Gastrocnemius medialis (tissue), 4 donors: ENCODE measurements at regions not wholly inside any gene's neighbourhood (a gene's known extent, or its start where the extent isn't known, plus 50 kb on each side); places are given as distances from the start of the nearest gene placed in this dataset.

ENCODE experiments used
- CTCF ChIP-seq, 5 experiments: fragments of 450-650 bp in 3 of 5; fragments of 200-600 bp in 2 of 5; sonication (generic) in 2 of 5; IDR thresholded peaks in 4 of 5; conservative IDR thresholded peaks in 1 of 5; 1 replicate in 4 of 5; 2 replicates in 1 of 5; pipeline ENCODE4 v1.5.1; 2016 to 2019; ENCODE audit warnings: antibody characterized with exemption in 5 of 5, mild to moderate bottlenecking in 3 of 5, moderate library complexity in 3 of 5
- POLR2A ChIP-seq, 2 donors: fragments of 450-650 bp; IDR thresholded peaks; one replicate each; pipeline ENCODE4 v1.6.1; 2017; ENCODE audit warnings: antibody characterized with exemption in 2 of 2, mild to moderate bottlenecking in 2 of 2, moderate library complexity in 2 of 2

- TF ChIP-seq CTCF (IDR thresholded peaks at IDR 0.05 in 4 of 5, conservative IDR thresholded peaks at IDR 0.05 in 1 of 5): no peak
- TF ChIP-seq POLR2A (IDR thresholded peaks at IDR 0.05): no peak
Measured at GRCh38 chr14:66206554-66206953, 279.6 kb upstream of the CCDC196 start.
